HCT116 (cell line): ENCODE measurements at regions not wholly inside any gene's neighbourhood (a gene's known extent, or its start where the extent isn't known, plus 50 kb on each side); places are given as distances from the start of the nearest gene placed in this dataset.

ENCODE experiments used
- CEBPB ChIP-seq: IDR thresholded peaks from 2 replicates; pipeline ENCODE4 v1.6.1; 2012; ENCODE audit warnings: low read depth
- EGR1 ChIP-seq: IDR thresholded peaks from 2 replicates; pipeline ENCODE4 v1.6.1; 2012; ENCODE audit warnings: low read depth
- EZH2 ChIP-seq: fragments of 200-600 bp; sonication (generic); IDR thresholded peaks from 2 replicates; pipeline ENCODE4 v1.6.1; 2017; ENCODE audit warnings: antibody characterized with exemption, mixed run types
- JUND ChIP-seq: IDR thresholded peaks from 2 replicates; pipeline ENCODE4 v1.6.1; 2012
- POLR2A ChIP-seq: IDR thresholded peaks from 2 replicates; pipeline ENCODE4 v1.7.0; 2011; ENCODE audit warnings: borderline replicate concordance; ENCODE audit not compliant: insufficient read depth, insufficient read length; ENCODE audit errors: extremely low read depth
- POLR2AphosphoS5 ChIP-seq: IDR thresholded peaks from 2 replicates; pipeline ENCODE4 v1.6.1; 2011; ENCODE audit warnings: mild to moderate bottlenecking, low read depth, low read length, moderate library complexity
- RAD21 ChIP-seq: IDR thresholded peaks from 2 replicates; pipeline ENCODE4 v1.6.1; 2012; ENCODE audit warnings: low read depth, mild to moderate bottlenecking
- SRF ChIP-seq: IDR thresholded peaks from 2 replicates; pipeline ENCODE4 v1.6.1; 2012; ENCODE audit warnings: low read depth
- TCF7L2 ChIP-seq: IDR thresholded peaks from 2 replicates; pipeline ENCODE4 v1.7.0; 2011; ENCODE audit warnings: borderline replicate concordance, inconsistent platforms; ENCODE audit not compliant: insufficient read depth, insufficient read length; ENCODE audit errors: extremely low read depth
- TF ChIP-seq, protein P1 (sequence below), 3 experiments: fragments of 200-600 bp in 1 of 3; sonication (generic) in 1 of 3; IDR thresholded peaks in 2 of 3; conservative IDR thresholded peaks in 1 of 3; 2 replicates each; pipeline ENCODE4 v1.5.1; 2012 to 2017; ENCODE audit warnings: low read depth in 2 of 3, low read length in 2 of 3, antibody characterized with exemption in 1 of 3, borderline replicate concordance in 1 of 3, control low read depth in 1 of 3, mild to moderate bottlenecking in 1 of 3, mixed read lengths in 1 of 3, mixed run types in 1 of 3, moderate library complexity in 1 of 3; ENCODE audit not compliant: insufficient read depth in 1 of 3
- TF ChIP-seq, protein P2 (sequence below): IDR thresholded peaks from 2 replicates; pipeline ENCODE4 v1.6.1; 2012
- TF ChIP-seq, protein P3 (sequence below): IDR thresholded peaks from 2 replicates; pipeline ENCODE4 v1.6.1; 2012; ENCODE audit warnings: low read depth

GRCh38 chr16:85543536-85543935, 69.6 kb upstream of the GSE1 start:
- TF ChIP-seq EZH2 (no peak), RAD21 (no peak), JUND (no peak), TCF7L2 (no peak), SRF (no peak), POLR2A (no peak), EGR1 (no peak), POLR2AphosphoS5 (no peak), CEBPB (no peak)
- TF ChIP-seq, protein P1, sequence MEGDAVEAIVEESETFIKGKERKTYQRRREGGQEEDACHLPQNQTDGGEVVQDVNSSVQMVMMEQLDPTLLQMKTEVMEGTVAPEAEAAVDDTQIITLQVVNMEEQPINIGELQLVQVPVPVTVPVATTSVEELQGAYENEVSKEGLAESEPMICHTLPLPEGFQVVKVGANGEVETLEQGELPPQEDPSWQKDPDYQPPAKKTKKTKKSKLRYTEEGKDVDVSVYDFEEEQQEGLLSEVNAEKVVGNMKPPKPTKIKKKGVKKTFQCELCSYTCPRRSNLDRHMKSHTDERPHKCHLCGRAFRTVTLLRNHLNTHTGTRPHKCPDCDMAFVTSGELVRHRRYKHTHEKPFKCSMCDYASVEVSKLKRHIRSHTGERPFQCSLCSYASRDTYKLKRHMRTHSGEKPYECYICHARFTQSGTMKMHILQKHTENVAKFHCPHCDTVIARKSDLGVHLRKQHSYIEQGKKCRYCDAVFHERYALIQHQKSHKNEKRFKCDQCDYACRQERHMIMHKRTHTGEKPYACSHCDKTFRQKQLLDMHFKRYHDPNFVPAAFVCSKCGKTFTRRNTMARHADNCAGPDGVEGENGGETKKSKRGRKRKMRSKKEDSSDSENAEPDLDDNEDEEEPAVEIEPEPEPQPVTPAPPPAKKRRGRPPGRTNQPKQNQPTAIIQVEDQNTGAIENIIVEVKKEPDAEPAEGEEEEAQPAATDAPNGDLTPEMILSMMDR (IDR thresholded peaks at IDR 0.05 in 2 of 3, conservative IDR thresholded peaks at IDR 0.05 in 1 of 3; ENCODE audit: borderline replicate concordance in 1 of 3, insufficient read depth in 1 of 3, low read depth in 2 of 3, low read length in 2 of 3) = no peak
- TF ChIP-seq, protein P2, sequence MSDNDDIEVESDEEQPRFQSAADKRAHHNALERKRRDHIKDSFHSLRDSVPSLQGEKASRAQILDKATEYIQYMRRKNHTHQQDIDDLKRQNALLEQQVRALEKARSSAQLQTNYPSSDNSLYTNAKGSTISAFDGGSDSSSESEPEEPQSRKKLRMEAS = no peak
- TF ChIP-seq, protein P3, sequence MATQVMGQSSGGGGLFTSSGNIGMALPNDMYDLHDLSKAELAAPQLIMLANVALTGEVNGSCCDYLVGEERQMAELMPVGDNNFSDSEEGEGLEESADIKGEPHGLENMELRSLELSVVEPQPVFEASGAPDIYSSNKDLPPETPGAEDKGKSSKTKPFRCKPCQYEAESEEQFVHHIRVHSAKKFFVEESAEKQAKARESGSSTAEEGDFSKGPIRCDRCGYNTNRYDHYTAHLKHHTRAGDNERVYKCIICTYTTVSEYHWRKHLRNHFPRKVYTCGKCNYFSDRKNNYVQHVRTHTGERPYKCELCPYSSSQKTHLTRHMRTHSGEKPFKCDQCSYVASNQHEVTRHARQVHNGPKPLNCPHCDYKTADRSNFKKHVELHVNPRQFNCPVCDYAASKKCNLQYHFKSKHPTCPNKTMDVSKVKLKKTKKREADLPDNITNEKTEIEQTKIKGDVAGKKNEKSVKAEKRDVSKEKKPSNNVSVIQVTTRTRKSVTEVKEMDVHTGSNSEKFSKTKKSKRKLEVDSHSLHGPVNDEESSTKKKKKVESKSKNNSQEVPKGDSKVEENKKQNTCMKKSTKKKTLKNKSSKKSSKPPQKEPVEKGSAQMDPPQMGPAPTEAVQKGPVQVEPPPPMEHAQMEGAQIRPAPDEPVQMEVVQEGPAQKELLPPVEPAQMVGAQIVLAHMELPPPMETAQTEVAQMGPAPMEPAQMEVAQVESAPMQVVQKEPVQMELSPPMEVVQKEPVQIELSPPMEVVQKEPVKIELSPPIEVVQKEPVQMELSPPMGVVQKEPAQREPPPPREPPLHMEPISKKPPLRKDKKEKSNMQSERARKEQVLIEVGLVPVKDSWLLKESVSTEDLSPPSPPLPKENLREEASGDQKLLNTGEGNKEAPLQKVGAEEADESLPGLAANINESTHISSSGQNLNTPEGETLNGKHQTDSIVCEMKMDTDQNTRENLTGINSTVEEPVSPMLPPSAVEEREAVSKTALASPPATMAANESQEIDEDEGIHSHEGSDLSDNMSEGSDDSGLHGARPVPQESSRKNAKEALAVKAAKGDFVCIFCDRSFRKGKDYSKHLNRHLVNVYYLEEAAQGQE = no peak
